ENCODE measurements at regions not wholly inside any gene's neighbourhood (a gene's known extent, or its start where the extent isn't known, plus 50 kb on each side); places are given as distances from the start of the nearest gene placed in this dataset.

GRCh38 chr2:173661586-173661985 lies 303.6 kb downstream of the SP3 start:
- Mint-ChIP-seq H3K4me3 (no peak overlapping the region), H3K27me3 (peaks cover 78% of the 10 kb centered on the region), H3K36me3 (ENCODE audit: insufficient read depth) (peaks cover 1% of the 10 kb centered on the region), H3K4me1 (no peaks in the 10 kb centered on the region), H3K9me3 (no peaks in the 10 kb centered on the region), H3K27ac (ENCODE audit: low read depth) (no peak overlapping the region)
- ATAC-seq (replicated peaks; ENCODE audit: extremely low read depth, poor library complexity, severe bottlenecking), result no peak
- no peak for DNase-seq (ENCODE audit: low spot score in 2 of 2)

- DNase-seq (ENCODE audit: low spot score in 2 of 2), result no peak
- ATAC-seq (replicated peaks; ENCODE audit: extremely low read depth, poor library complexity, severe bottlenecking), result no peak
- H3K27ac Mint-ChIP-seq (ENCODE audit: low read depth), result no peak overlapping the region
- peaks cover 1% of the 10 kb centered on the region for H3K36me3 Mint-ChIP-seq (ENCODE audit: insufficient read depth)
- no peaks in the 10 kb centered on the region for H3K9me3 Mint-ChIP-seq
- H3K4me3 Mint-ChIP-seq, result no peak overlapping the region
- H3K27me3 Mint-ChIP-seq, result peaks cover 70% of the 10 kb centered on the region
- H3K4me1 Mint-ChIP-seq, result no peaks in the 10 kb centered on the region
Measured at GRCh38 chr2:173663353-173663752, 301.8 kb downstream of the SP3 start.

GRCh38 chr2:173663835-173664512 lies 301.2 kb downstream of the SP3 start:
- H3K36me3 Mint-ChIP-seq (ENCODE audit: insufficient read depth), result peaks cover under 1% of the 10 kb centered on the region
- no peaks in the 10 kb centered on the region for H3K4me1 Mint-ChIP-seq
- DNase-seq (ENCODE audit: low spot score in 2 of 2) (no peak), ATAC-seq (replicated peaks; ENCODE audit: extremely low read depth, poor library complexity, severe bottlenecking) (no peak)
- peaks cover 70% of the 10 kb centered on the region for H3K27me3 Mint-ChIP-seq
- H3K9me3 Mint-ChIP-seq, result no peaks in the 10 kb centered on the region
- no peak overlapping the region for H3K27ac Mint-ChIP-seq (ENCODE audit: low read depth)
- no peak overlapping the region for H3K4me3 Mint-ChIP-seq

GRCh38 chr2:173664513-173664910 lies 300.7 kb downstream of the SP3 start:
- Mint-ChIP-seq H3K4me3 (no peak overlapping the region), H3K36me3 (ENCODE audit: insufficient read depth) (no peaks in the 10 kb centered on the region), H3K27ac (ENCODE audit: low read depth) (no peak overlapping the region), H3K4me1 (no peaks in the 10 kb centered on the region), H3K27me3 (peaks cover 70% of the 10 kb centered on the region), H3K9me3 (no peaks in the 10 kb centered on the region)
- DNase-seq (ENCODE audit: low spot score in 2 of 2), result no peak
- no peak for ATAC-seq (replicated peaks; ENCODE audit: extremely low read depth, poor library complexity, severe bottlenecking)

GRCh38 chr2:173666171-173666888 lies 298.8 kb downstream of the SP3 start:
- no peak overlapping the region for H3K27ac Mint-ChIP-seq (ENCODE audit: low read depth)
- H3K36me3 Mint-ChIP-seq (ENCODE audit: insufficient read depth), result no peaks in the 10 kb centered on the region
- DNase-seq (ENCODE audit: low spot score in 2 of 2) (no peak), ATAC-seq (replicated peaks; ENCODE audit: extremely low read depth, poor library complexity, severe bottlenecking) (no peak)
- H3K27me3 Mint-ChIP-seq, result peaks cover 69% of the 10 kb centered on the region
- H3K4me1 Mint-ChIP-seq, result peaks cover 6% of the 10 kb centered on the region
- H3K4me3 Mint-ChIP-seq, result no peak overlapping the region
- no peaks in the 10 kb centered on the region for H3K9me3 Mint-ChIP-seq

GRCh38 chr2:173667014-173667413 lies 298.2 kb downstream of the SP3 start:
- H3K9me3 Mint-ChIP-seq, result no peaks in the 10 kb centered on the region
- DNase-seq (ENCODE audit: low spot score in 2 of 2), result no peak
- H3K27me3 Mint-ChIP-seq, result peaks cover 73% of the 10 kb centered on the region

GRCh38 chr2:173667415-173667814 lies 297.8 kb downstream of the SP3 start:
- H3K27me3 Mint-ChIP-seq, result peaks cover 71% of the 10 kb centered on the region

More at GRCh38 chr2:173667014-173667413, 298.2 kb downstream of the SP3 start:
- no peak for ATAC-seq (replicated peaks; ENCODE audit: extremely low read depth, poor library complexity, severe bottlenecking)
- H3K4me3 Mint-ChIP-seq, result no peak overlapping the region
- H3K27ac Mint-ChIP-seq (ENCODE audit: low read depth), result no peak overlapping the region
- H3K36me3 Mint-ChIP-seq (ENCODE audit: insufficient read depth), result no peaks in the 10 kb centered on the region
- peaks cover 6% of the 10 kb centered on the region for H3K4me1 Mint-ChIP-seq

GRCh38 chr2:173669271-173669853 lies 295.8 kb downstream of the SP3 start:
- Mint-ChIP-seq H3K4me1 (peaks cover 6% of the 10 kb centered on the region), H3K9me3 (no peaks in the 10 kb centered on the region), H3K27me3 (peaks cover 68% of the 10 kb centered on the region), H3K36me3 (ENCODE audit: insufficient read depth) (no peaks in the 10 kb centered on the region), H3K27ac (ENCODE audit: low read depth) (no peak overlapping the region), H3K4me3 (no peak overlapping the region)
- no peak for ATAC-seq (replicated peaks; ENCODE audit: extremely low read depth, poor library complexity, severe bottlenecking)
- no peak for DNase-seq (ENCODE audit: low spot score in 2 of 2)

More at GRCh38 chr2:173667415-173667814, 297.8 kb downstream of the SP3 start:
- ATAC-seq (replicated peaks; ENCODE audit: extremely low read depth, poor library complexity, severe bottlenecking), result no peak
- Mint-ChIP-seq H3K4me3 (no peak overlapping the region), H3K9me3 (no peaks in the 10 kb centered on the region), H3K36me3 (ENCODE audit: insufficient read depth) (no peaks in the 10 kb centered on the region), H3K4me1 (peaks cover 6% of the 10 kb centered on the region), H3K27ac (ENCODE audit: low read depth) (no peak overlapping the region)
- no peak for DNase-seq (ENCODE audit: low spot score in 2 of 2)

- no peak overlapping the region for H3K4me3 Mint-ChIP-seq
- H3K27me3 Mint-ChIP-seq, result peaks cover 68% of the 10 kb centered on the region
- H3K9me3 Mint-ChIP-seq, result no peaks in the 10 kb centered on the region
- H3K4me1 Mint-ChIP-seq, result peaks cover 6% of the 10 kb centered on the region
- H3K27ac Mint-ChIP-seq (ENCODE audit: low read depth), result no peak overlapping the region
- DNase-seq (ENCODE audit: low spot score in 2 of 2) (no peak), ATAC-seq (replicated peaks; ENCODE audit: extremely low read depth, poor library complexity, severe bottlenecking) (no peak)
- H3K36me3 Mint-ChIP-seq (ENCODE audit: insufficient read depth), result no peaks in the 10 kb centered on the region
Measured at GRCh38 chr2:173669888-173670287, 295.3 kb downstream of the SP3 start.

GRCh38 chr2:173672573-173673340 lies 292.4 kb downstream of the SP3 start:
- H3K27me3 Mint-ChIP-seq, result peaks cover 86% of the 10 kb centered on the region
- no peaks in the 10 kb centered on the region for H3K9me3 Mint-ChIP-seq
- H3K36me3 Mint-ChIP-seq (ENCODE audit: insufficient read depth), result no peaks in the 10 kb centered on the region
- DNase-seq (ENCODE audit: low spot score in 2 of 2) (no peak), ATAC-seq (replicated peaks; ENCODE audit: extremely low read depth, poor library complexity, severe bottlenecking) (no peak)
- no peak overlapping the region for H3K4me3 Mint-ChIP-seq
- no peak overlapping the region for H3K27ac Mint-ChIP-seq (ENCODE audit: low read depth)
- peaks cover 6% of the 10 kb centered on the region for H3K4me1 Mint-ChIP-seq

GRCh38 chr2:173673640-173674039 lies 291.5 kb downstream of the SP3 start:
- Mint-ChIP-seq H3K4me1 (peaks cover 6% of the 10 kb centered on the region), H3K27ac (ENCODE audit: low read depth) (no peak overlapping the region), H3K4me3 (no peak overlapping the region), H3K36me3 (ENCODE audit: insufficient read depth) (no peaks in the 10 kb centered on the region), H3K27me3 (peaks cover 85% of the 10 kb centered on the region), H3K9me3 (no peaks in the 10 kb centered on the region)
- DNase-seq (ENCODE audit: low spot score in 2 of 2) (no peak), ATAC-seq (replicated peaks; ENCODE audit: extremely low read depth, poor library complexity, severe bottlenecking) (no peak)

GRCh38 chr2:173676647-173677046 lies 288.5 kb downstream of the SP3 start:
- DNase-seq (ENCODE audit: low spot score in 2 of 2) (no peak), ATAC-seq (replicated peaks; ENCODE audit: extremely low read depth, poor library complexity, severe bottlenecking) (no peak)
- H3K9me3 Mint-ChIP-seq, result no peaks in the 10 kb centered on the region
- no peak overlapping the region for H3K27ac Mint-ChIP-seq (ENCODE audit: low read depth)
- H3K4me1 Mint-ChIP-seq, result no peaks in the 10 kb centered on the region
- no peaks in the 10 kb centered on the region for H3K36me3 Mint-ChIP-seq (ENCODE audit: insufficient read depth)
- no peak overlapping the region for H3K4me3 Mint-ChIP-seq
- H3K27me3 Mint-ChIP-seq, result peaks cover 56% of the 10 kb centered on the region
